ENCODE measurements at regions not wholly inside any gene's neighbourhood (a gene's known extent, or its start where the extent isn't known, plus 50 kb on each side); places are given as distances from the start of the nearest gene placed in this dataset.
"Not testable (repeated sequence)": the region's sequence is repeated elsewhere in the genome, so short reads cannot be mapped to it uniquely, and the experiment has no call there.

GRCh38 chr20:56890011-56890410, 260.9 kb downstream of the TFAP2C start:
- no peak for DNase-seq

GRCh38 chr20:56893226-56893917, 264.3 kb downstream of the TFAP2C start:
- no peak for DNase-seq

GRCh38 chr20:56896447-56896846, 267.3 kb downstream of the TFAP2C start:
- DNase-seq, result no peak

GRCh38 chr20:56897318-56897957, 268.3 kb downstream of the TFAP2C start:
- no peak for DNase-seq

GRCh38 chr20:56897958-56898349, 268.8 kb downstream of the TFAP2C start:
- no peak for DNase-seq

GRCh38 chr20:56899506-56899905, 270.4 kb downstream of the TFAP2C start:
- no peak for DNase-seq

GRCh38 chr20:56900252-56900651, 271.1 kb downstream of the TFAP2C start:
- DNase-seq, result no peak

- DNase-seq, result no peak
Observed at GRCh38 chr20:56903421-56903820, 274.3 kb downstream of the TFAP2C start.

GRCh38 chr20:56903858-56904257, 274.8 kb downstream of the TFAP2C start:
- DNase-seq, result no peak

GRCh38 chr20:56909918-56910714, 281.0 kb downstream of the TFAP2C start:
- DNase-seq, result no peak

- DNase-seq, result no peak
Observed at GRCh38 chr20:56911946-56912345, 282.8 kb downstream of the TFAP2C start.

GRCh38 chr20:56914532-56914931, 285.4 kb downstream of the TFAP2C start:
- DNase-seq, result no peak

- no peak for DNase-seq
Observed at GRCh38 chr20:56916345-56916622, 287.2 kb downstream of the TFAP2C start.

GRCh38 chr20:56920041-56920440, 290.9 kb downstream of the TFAP2C start:
- DNase-seq, result not testable (repeated sequence)

GRCh38 chr20:56922497-56922896, 293.4 kb downstream of the TFAP2C start:
- DNase-seq, result no peak

GRCh38 chr20:56924292-56925081, 295.4 kb downstream of the TFAP2C start:
- DNase-seq, result no peak

- DNase-seq, result no peak
Observed at GRCh38 chr20:56925082-56925830, 296.1 kb downstream of the TFAP2C start.

- DNase-seq, result no peak
Observed at GRCh38 chr20:56925831-56926170, 296.7 kb downstream of the TFAP2C start.

GRCh38 chr20:56926501-56926900, 297.4 kb downstream of the TFAP2C start:
- no peak for DNase-seq

GRCh38 chr20:56927127-56927526, 298.0 kb downstream of the TFAP2C start:
- no peak for DNase-seq

GRCh38 chr20:56928007-56928406, 298.9 kb downstream of the TFAP2C start:
- no peak for DNase-seq

GRCh38 chr20:56929606-56930005, 300.5 kb downstream of the TFAP2C start:
- no peak for DNase-seq

- no peak for DNase-seq
Observed at GRCh38 chr20:56930876-56931275, 301.8 kb downstream of the TFAP2C start.

All from DMS53 (cell line).